HCEC 1CT (cell line): ENCODE measurements at regions not wholly inside any gene's neighbourhood (a gene's known extent, or its start where the extent isn't known, plus 50 kb on each side); places are given as distances from the start of the nearest gene placed in this dataset.
"Not testable (repeated sequence)": the region's sequence is repeated elsewhere in the genome, so short reads cannot be mapped to it uniquely, and the experiment has no call there.

ENCODE experiments used
- DNase-seq: peaks from one replicate; pipeline ENCODE4 v3.0.0-alpha.2; 2017

GRCh38 chr9:38342532-38342931, 50.0 kb upstream of the ALDH1B1 start:
- DNase-seq = no peak

- no peak for DNase-seq
These were observed 50.4 kb upstream of the ALDH1B1 start for GRCh38 chr9:38342096-38342495.

GRCh38 chr9:38339496-38339895, 53.0 kb upstream of the ALDH1B1 start:
- peak; percentile 45 for DNase-seq

GRCh38 chr9:38339087-38339486, 53.4 kb upstream of the ALDH1B1 start:
- peak; percentile 61 for DNase-seq

GRCh38 chr9:38338342-38339018, 54.0 kb upstream of the ALDH1B1 start:
- DNase-seq = no peak

- no peak for DNase-seq
These were observed 54.7 kb upstream of the ALDH1B1 start for GRCh38 chr9:38337706-38338264.

GRCh38 chr9:38337181-38337580, 55.3 kb upstream of the ALDH1B1 start:
- DNase-seq = no peak

GRCh38 chr9:38336341-38336740, 56.2 kb upstream of the ALDH1B1 start:
- no peak for DNase-seq

- DNase-seq = no peak
These were observed 56.8 kb upstream of the ALDH1B1 start for GRCh38 chr9:38335686-38336085.

GRCh38 chr9:38334234-38334633, 58.3 kb upstream of the ALDH1B1 start:
- DNase-seq = no peak

- no peak for DNase-seq
These were observed 59.5 kb upstream of the ALDH1B1 start for GRCh38 chr9:38333047-38333446.

GRCh38 chr9:38332625-38333024, 59.9 kb upstream of the ALDH1B1 start:
- DNase-seq = no peak

GRCh38 chr9:38331141-38331540, 61.4 kb upstream of the ALDH1B1 start:
- DNase-seq = no peak

- DNase-seq = no peak
These were observed 62.5 kb upstream of the ALDH1B1 start for GRCh38 chr9:38329968-38330367.

GRCh38 chr9:38328765-38329164, 63.7 kb upstream of the ALDH1B1 start:
- no peak for DNase-seq

- no peak for DNase-seq
These were observed 66.4 kb upstream of the ALDH1B1 start for GRCh38 chr9:38326122-38326521.

GRCh38 chr9:38324213-38324612, 68.3 kb upstream of the ALDH1B1 start:
- DNase-seq = not testable (repeated sequence)

GRCh38 chr9:38322937-38323336, 69.6 kb upstream of the ALDH1B1 start:
- DNase-seq = no peak

GRCh38 chr9:38319496-38320173, 72.9 kb upstream of the ALDH1B1 start:
- DNase-seq = no peak

- peak; percentile 27 for DNase-seq
These were observed 73.6 kb upstream of the ALDH1B1 start for GRCh38 chr9:38318759-38319495.

GRCh38 chr9:38316166-38316780, 76.2 kb upstream of the ALDH1B1 start:
- no peak for DNase-seq

- no peak for DNase-seq
These were observed 77.4 kb upstream of the ALDH1B1 start for GRCh38 chr9:38315085-38315595.

- no peak for DNase-seq
These were observed 79.1 kb upstream of the ALDH1B1 start for GRCh38 chr9:38313421-38313820.
